ENCODE measurements at regions not wholly inside any gene's neighbourhood (a gene's known extent, or its start where the extent isn't known, plus 50 kb on each side); places are given as distances from the start of the nearest gene placed in this dataset.

DNA sequence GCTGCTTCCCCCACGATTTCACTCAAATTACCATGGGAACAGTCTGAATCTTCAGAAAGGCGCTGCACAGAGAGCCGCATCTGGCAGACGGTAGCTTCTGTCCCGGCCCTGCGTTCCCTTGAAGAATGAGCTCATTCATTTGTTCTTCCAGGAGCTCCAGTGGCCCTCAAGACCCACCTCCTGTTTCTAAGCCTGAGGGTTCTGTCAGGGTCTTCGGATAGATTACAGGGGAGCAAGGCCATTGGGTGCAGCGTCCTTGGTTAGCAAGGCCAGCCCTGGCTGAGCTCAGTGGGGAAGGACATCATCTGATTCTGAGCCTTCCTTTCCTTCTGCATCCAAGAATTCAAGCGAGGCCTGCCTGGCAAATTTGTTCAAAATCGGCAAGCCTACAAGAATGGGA lies 111.9 kb downstream of the PDCL3 start:
- Mint-ChIP-seq H3K27ac (no peak overlapping the region), H3K4me1 (no peaks in the 10 kb centered on the region), H3K27me3 (no peaks in the 10 kb centered on the region), H3K36me3 (no peaks in the 10 kb centered on the region), H3K9me3 (no peaks in the 10 kb centered on the region), H3K4me3 (no peak overlapping the region)
- DNase-seq = no peak

- no peaks in the 10 kb centered on the region for H3K36me3 Mint-ChIP-seq
- no peaks in the 10 kb centered on the region for H3K27me3 Mint-ChIP-seq
- H3K4me1 Mint-ChIP-seq = peaks cover 3% of the 10 kb centered on the region
- DNase-seq = no peak
- H3K4me3 Mint-ChIP-seq = no peak overlapping the region
- H3K9me3 Mint-ChIP-seq = no peaks in the 10 kb centered on the region
- no peak overlapping the region for H3K27ac Mint-ChIP-seq
These were observed 112.6 kb downstream of the PDCL3 start for GRCh38 chr2:100675373-100675772.

GRCh38 chr2:100675855-100676254 lies 113.1 kb downstream of the PDCL3 start:
- no peak for DNase-seq
- H3K4me3 Mint-ChIP-seq = no peak overlapping the region
- H3K27ac Mint-ChIP-seq = no peak overlapping the region
- H3K27me3 Mint-ChIP-seq = no peaks in the 10 kb centered on the region
- H3K36me3 Mint-ChIP-seq = no peaks in the 10 kb centered on the region
- no peaks in the 10 kb centered on the region for H3K9me3 Mint-ChIP-seq
- peaks cover 6% of the 10 kb centered on the region for H3K4me1 Mint-ChIP-seq

GRCh38 chr2:100676346-100676745 lies 113.6 kb downstream of the PDCL3 start:
- H3K9me3 Mint-ChIP-seq = no peaks in the 10 kb centered on the region
- no peak overlapping the region for H3K27ac Mint-ChIP-seq
- H3K4me3 Mint-ChIP-seq = no peak overlapping the region
- H3K4me1 Mint-ChIP-seq = peaks cover 6% of the 10 kb centered on the region
- no peak for DNase-seq
- no peaks in the 10 kb centered on the region for H3K36me3 Mint-ChIP-seq
- no peaks in the 10 kb centered on the region for H3K27me3 Mint-ChIP-seq

GRCh38 chr2:100677611-100678185 lies 114.9 kb downstream of the PDCL3 start:
- Mint-ChIP-seq H3K4me3 (no peak overlapping the region), H3K27me3 (no peaks in the 10 kb centered on the region), H3K4me1 (peaks cover 6% of the 10 kb centered on the region), H3K27ac (no peak overlapping the region), H3K36me3 (no peaks in the 10 kb centered on the region), H3K9me3 (no peaks in the 10 kb centered on the region)
- no peak for DNase-seq

GRCh38 chr2:100679211-100679610 lies 116.4 kb downstream of the PDCL3 start:
- Mint-ChIP-seq H3K4me1 (peaks cover 6% of the 10 kb centered on the region), H3K36me3 (peaks cover 1% of the 10 kb centered on the region), H3K27me3 (no peaks in the 10 kb centered on the region)

GRCh38 chr2:100682536-100682935 lies 119.7 kb downstream of the PDCL3 start:
- no peak for DNase-seq
- Mint-ChIP-seq H3K9me3 (peaks cover 11% of the 10 kb centered on the region), H3K4me1 (peaks cover 6% of the 10 kb centered on the region), H3K4me3 (no peak overlapping the region), H3K27me3 (no peaks in the 10 kb centered on the region), H3K36me3 (peaks cover 1% of the 10 kb centered on the region), H3K27ac (no peak overlapping the region)

More at GRCh38 chr2:100679211-100679610, 116.4 kb downstream of the PDCL3 start:
- no peak for DNase-seq
- H3K27ac Mint-ChIP-seq = no peak overlapping the region
- H3K9me3 Mint-ChIP-seq = peaks cover 5% of the 10 kb centered on the region
- no peak overlapping the region for H3K4me3 Mint-ChIP-seq

- H3K36me3 Mint-ChIP-seq = peaks cover 1% of the 10 kb centered on the region
- H3K4me1 Mint-ChIP-seq = peaks cover 6% of the 10 kb centered on the region
- peaks cover 11% of the 10 kb centered on the region for H3K9me3 Mint-ChIP-seq
- no peak overlapping the region for H3K27ac Mint-ChIP-seq
- no peak overlapping the region for H3K4me3 Mint-ChIP-seq
- H3K27me3 Mint-ChIP-seq = no peaks in the 10 kb centered on the region
- DNase-seq = no peak
These were observed 120.4 kb downstream of the PDCL3 start for GRCh38 chr2:100683231-100683630.

DNA sequence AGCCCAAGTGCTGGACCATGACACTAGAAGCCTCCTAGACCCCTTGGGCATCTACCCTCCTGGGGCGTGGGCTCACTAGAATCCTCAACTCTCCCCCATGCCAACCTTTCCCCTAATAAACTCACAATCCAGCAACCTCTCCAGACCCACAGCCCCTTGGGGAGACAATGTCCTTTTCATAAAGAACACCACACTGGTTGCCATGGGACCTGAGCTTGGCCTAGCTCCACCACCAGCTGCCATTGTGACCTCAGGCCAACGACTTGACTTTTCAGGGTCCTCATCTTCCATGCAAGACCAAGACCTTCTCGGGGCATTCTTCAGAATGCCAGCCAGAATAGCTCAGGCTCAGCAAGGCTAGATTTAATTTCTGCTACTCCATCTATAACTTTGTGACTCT lies 128.1 kb upstream of the NPAS2 start:
- DNase-seq = no peak
- Mint-ChIP-seq H3K36me3 (peaks cover 4% of the 10 kb centered on the region), H3K27ac (no peak overlapping the region), H3K4me3 (no peak overlapping the region), H3K27me3 (no peaks in the 10 kb centered on the region), H3K9me3 (peaks cover 16% of the 10 kb centered on the region), H3K4me1 (no peaks in the 10 kb centered on the region)

- Mint-ChIP-seq H3K4me1 (no peaks in the 10 kb centered on the region), H3K27me3 (no peaks in the 10 kb centered on the region), H3K4me3 (no peak overlapping the region), H3K36me3 (peaks cover 4% of the 10 kb centered on the region), H3K9me3 (peaks cover 17% of the 10 kb centered on the region), H3K27ac (no peak overlapping the region)
- DNase-seq = no peak
These were observed 127.6 kb upstream of the NPAS2 start for GRCh38 chr2:100692381-100692780.

DNA sequence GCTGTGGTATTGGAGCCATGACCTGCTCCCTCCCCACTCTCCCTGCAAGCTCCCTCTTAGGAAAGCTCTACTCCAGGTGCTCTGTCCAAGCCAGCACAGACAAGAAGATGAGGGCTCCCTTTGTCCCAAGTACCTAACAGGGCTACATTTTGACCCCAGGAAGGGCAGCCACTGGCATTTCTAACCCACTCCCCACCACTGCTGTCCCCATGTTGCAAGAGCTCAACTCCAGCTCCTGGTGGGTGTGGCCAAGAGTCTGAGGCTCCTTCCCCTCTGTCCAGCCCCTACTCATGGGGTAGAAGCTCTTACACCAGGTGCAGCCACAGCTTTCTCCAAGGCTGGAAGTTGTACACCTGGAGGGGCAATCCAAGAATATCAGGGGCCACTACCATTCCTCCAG lies 127.0 kb upstream of the NPAS2 start:
- DNase-seq = no peak
- Mint-ChIP-seq H3K4me1 (no peaks in the 10 kb centered on the region), H3K27ac (no peak overlapping the region), H3K27me3 (no peaks in the 10 kb centered on the region), H3K9me3 (peaks cover 16% of the 10 kb centered on the region), H3K36me3 (peaks cover 4% of the 10 kb centered on the region), H3K4me3 (no peak overlapping the region)

DNA sequence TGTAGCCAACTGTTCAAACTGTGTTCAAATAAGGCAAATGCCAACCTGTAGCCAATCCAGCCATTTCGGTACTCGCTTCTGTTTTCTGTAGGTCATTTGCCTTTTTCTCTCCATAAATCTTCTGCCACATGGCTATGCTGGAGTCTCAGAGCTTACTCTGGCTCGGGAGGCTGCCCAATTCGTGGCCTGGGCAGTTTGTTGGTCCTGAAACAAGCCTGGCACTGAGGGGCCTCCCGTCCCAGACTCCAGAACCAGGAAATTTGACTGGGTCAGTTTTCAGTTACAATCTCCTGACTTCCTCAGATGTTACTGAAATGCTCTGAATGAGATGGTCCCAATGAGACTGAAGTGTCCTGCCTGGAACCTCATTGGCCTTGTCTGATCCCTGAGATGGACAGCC lies 120.8 kb upstream of the NPAS2 start:
- Mint-ChIP-seq H3K36me3 (peaks cover 4% of the 10 kb centered on the region), H3K4me1 (peaks cover 3% of the 10 kb centered on the region), H3K9me3 (peaks cover 16% of the 10 kb centered on the region), H3K27me3 (no peaks in the 10 kb centered on the region), H3K27ac (no peak overlapping the region), H3K4me3 (no peak overlapping the region)
- DNase-seq = no peak

DNA sequence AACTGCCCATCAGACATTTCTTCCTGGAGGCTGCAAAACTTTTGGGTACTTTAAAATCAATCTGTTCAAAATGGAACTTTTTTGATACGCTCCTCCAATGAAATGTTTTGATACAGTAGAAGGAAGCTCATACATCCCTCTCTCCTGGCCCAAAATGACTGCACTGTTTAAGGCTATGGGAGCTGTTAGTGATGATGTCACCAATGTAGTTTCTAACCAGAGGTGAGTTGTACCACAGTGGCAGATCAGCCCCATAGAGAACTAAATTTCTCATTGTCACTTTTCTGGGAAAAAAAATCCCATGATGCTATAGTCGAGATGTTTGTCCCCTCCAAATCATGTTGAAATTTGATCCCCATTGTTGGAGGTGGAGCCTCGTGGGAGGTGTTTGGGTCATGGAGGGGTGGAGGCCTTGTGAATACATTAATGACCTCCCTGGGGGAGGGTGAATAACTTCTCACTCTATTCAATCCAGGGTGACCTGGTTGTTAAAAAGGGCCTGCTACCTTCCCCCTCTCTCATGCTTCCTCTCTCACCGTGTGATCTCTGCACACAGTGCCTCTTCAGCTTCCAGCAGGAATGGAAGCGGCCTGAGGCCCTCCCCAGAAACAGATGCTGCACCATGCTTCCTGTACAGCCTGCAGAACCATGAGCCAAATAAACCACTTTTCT lies 117.4 kb upstream of the NPAS2 start:
- DNase-seq = no peak
- Mint-ChIP-seq H3K27me3 (no peaks in the 10 kb centered on the region), H3K27ac (no peak overlapping the region)

DNA sequence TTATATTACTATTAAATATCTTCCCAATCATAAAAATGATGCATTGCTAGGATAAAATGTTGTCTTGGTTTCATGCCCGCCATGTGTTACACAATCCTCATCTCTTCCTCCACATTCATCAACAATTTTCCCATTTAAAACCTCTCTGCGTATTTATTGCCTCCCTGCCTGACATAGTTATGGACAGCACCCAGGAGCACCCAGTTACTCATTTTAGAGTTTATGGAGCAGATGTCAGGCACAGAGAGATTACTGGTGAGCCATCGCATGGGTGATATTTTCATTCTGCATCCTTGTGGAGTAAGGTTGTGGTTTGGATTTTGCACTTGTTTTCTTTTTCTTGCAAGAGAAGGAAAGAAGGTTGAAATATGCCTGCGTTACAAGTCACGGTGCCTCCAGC lies 116.7 kb upstream of the NPAS2 start:
- DNase-seq = no peak
- no peak overlapping the region for H3K27ac Mint-ChIP-seq
- no peaks in the 10 kb centered on the region for H3K36me3 Mint-ChIP-seq
- no peaks in the 10 kb centered on the region for H3K27me3 Mint-ChIP-seq
- no peak overlapping the region for H3K4me3 Mint-ChIP-seq
- H3K4me1 Mint-ChIP-seq = peaks cover 10% of the 10 kb centered on the region
- H3K9me3 Mint-ChIP-seq = no peaks in the 10 kb centered on the region

More for the DNA sequence above, 117.4 kb upstream of the NPAS2 start:
- Mint-ChIP-seq H3K4me3 (no peak overlapping the region), H3K9me3 (no peaks in the 10 kb centered on the region), H3K4me1 (peaks cover 7% of the 10 kb centered on the region), H3K36me3 (no peaks in the 10 kb centered on the region)

DNA sequence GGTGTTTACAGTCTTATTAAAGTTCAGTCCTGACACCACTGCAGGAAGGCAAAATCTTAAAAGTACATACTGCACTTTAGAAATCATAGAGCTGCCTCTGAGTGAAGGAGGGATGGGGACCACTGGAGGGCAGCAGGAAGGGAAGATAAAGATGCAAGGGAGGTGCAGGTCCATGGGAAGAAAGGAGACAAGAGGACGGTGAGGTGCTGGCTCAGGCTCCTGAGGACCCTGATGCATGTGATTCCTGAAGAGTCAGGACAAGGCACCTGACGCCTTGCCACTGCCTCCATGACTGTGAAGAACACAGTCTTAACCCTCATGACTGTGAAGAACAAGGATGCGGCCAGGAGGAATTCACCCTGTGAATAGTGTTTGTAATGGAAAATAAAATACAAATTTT lies 116.2 kb upstream of the NPAS2 start:
- no peak overlapping the region for H3K4me3 Mint-ChIP-seq
- H3K9me3 Mint-ChIP-seq = no peaks in the 10 kb centered on the region
- no peaks in the 10 kb centered on the region for H3K27me3 Mint-ChIP-seq
- H3K27ac Mint-ChIP-seq = no peak overlapping the region
- peaks cover 10% of the 10 kb centered on the region for H3K4me1 Mint-ChIP-seq
- H3K36me3 Mint-ChIP-seq = no peaks in the 10 kb centered on the region
- no peak for DNase-seq

- no peak overlapping the region for H3K27ac Mint-ChIP-seq
- no peak for DNase-seq
- no peaks in the 10 kb centered on the region for H3K27me3 Mint-ChIP-seq
- H3K4me3 Mint-ChIP-seq = no peak overlapping the region
- no peaks in the 10 kb centered on the region for H3K36me3 Mint-ChIP-seq
- H3K4me1 Mint-ChIP-seq = peaks cover 10% of the 10 kb centered on the region
- H3K9me3 Mint-ChIP-seq = no peaks in the 10 kb centered on the region
These were observed 115.8 kb upstream of the NPAS2 start for GRCh38 chr2:100704156-100704555.
